Liver (tissue), 8 donors: ENCODE measurements at regions not wholly inside any gene's neighbourhood (a gene's known extent, or its start where the extent isn't known, plus 50 kb on each side); places are given as distances from the start of the nearest gene placed in this dataset.

ENCODE experiments used
- DNase-seq: peaks from one replicate; pipeline ENCODE4 v3.0.0-alpha.2; 2017; ENCODE audit warnings: low spot score
- H3K27ac ChIP-seq, 2 donors: one replicate each; pipeline ENCODE4 v1.7.0; 2013; ENCODE audit warnings: inconsistent platforms in 2 of 2, low read length in 2 of 2, control low read depth in 1 of 2, low read depth in 1 of 2, mild to moderate bottlenecking in 1 of 2
- H3K27me3 ChIP-seq, 4 donors: one replicate each; pipeline versions ENCODE4 v1.6.1 to v1.7.0; 2013; ENCODE audit warnings: low read length in 3 of 4, inconsistent platforms in 1 of 4, mild to moderate bottlenecking in 1 of 4, moderate library complexity in 1 of 4; ENCODE audit not compliant: control insufficient read depth in 4 of 4, insufficient read depth in 4 of 4
- H3K36me3 ChIP-seq, 4 donors: one replicate each; pipeline versions ENCODE4 v1.6.1 to v1.7.0; 2013; ENCODE audit warnings: low read length in 3 of 4, mild to moderate bottlenecking in 3 of 4, low read depth in 1 of 4, moderate library complexity in 1 of 4; ENCODE audit not compliant: control insufficient read depth in 4 of 4, insufficient read depth in 3 of 4
- H3K4me1 ChIP-seq, 4 donors: one replicate each; pipeline versions ENCODE4 v1.6.1 to v1.7.0; 2013; ENCODE audit warnings: low read length in 3 of 4, mild to moderate bottlenecking in 3 of 4, moderate library complexity in 1 of 4; ENCODE audit not compliant: control insufficient read depth in 4 of 4, insufficient read depth in 4 of 4
- H3K4me3 ChIP-seq, 3 donors: one replicate each; pipeline versions ENCODE4 v1.6.1 to v1.7.0; 2013; ENCODE audit warnings: low read length in 3 of 3, control low read depth in 1 of 3, low read depth in 1 of 3, mild to moderate bottlenecking in 1 of 3
- H3K9ac ChIP-seq, 2 donors: one replicate each; pipeline ENCODE4 v1.7.0; 2013; ENCODE audit warnings: low read length in 2 of 2, mild to moderate bottlenecking in 2 of 2, moderate library complexity in 2 of 2, control low read depth in 1 of 2, low read depth in 1 of 2
- H3K9me3 ChIP-seq, 4 donors: one replicate each; pipeline versions ENCODE4 v1.6.1 to v1.7.0; 2013; ENCODE audit warnings: low read length in 3 of 4; ENCODE audit not compliant: control insufficient read depth in 4 of 4
- EGR1 ChIP-seq, 2 donors: IDR thresholded peaks; 2 replicates each; pipeline ENCODE4 v1.6.1; 2016 to 2018; ENCODE audit warnings: antibody characterized with exemption in 2 of 2, low read depth in 2 of 2
- FOXA1 ChIP-seq: IDR thresholded peaks from 2 replicates; pipeline ENCODE4 v1.6.1; 2016; ENCODE audit warnings: antibody characterized with exemption
- GABPA ChIP-seq, 2 donors: IDR thresholded peaks in 1 of 2; conservative IDR thresholded peaks in 1 of 2; 2 replicates each; pipeline ENCODE4 v1.6.1; 2016; ENCODE audit warnings: antibody characterized with exemption in 2 of 2, mild to moderate bottlenecking in 1 of 2, moderate library complexity in 1 of 2
- HNF4A ChIP-seq, 2 donors: conservative IDR thresholded peaks; 2 replicates each; pipeline ENCODE4 v1.6.1; 2016; ENCODE audit warnings: antibody characterized with exemption in 2 of 2, mild to moderate bottlenecking in 2 of 2
- HNF4G ChIP-seq: IDR thresholded peaks from 2 replicates; pipeline ENCODE4 v1.6.1; 2016; ENCODE audit warnings: antibody characterized with exemption
- NR2F2 ChIP-seq: IDR thresholded peaks from 2 replicates; pipeline ENCODE4 v1.6.1; 2016; ENCODE audit warnings: antibody characterized with exemption
- RXRA ChIP-seq, 2 donors: IDR thresholded peaks; 2 replicates each; pipeline ENCODE4 v1.6.1; 2017 to 2018; ENCODE audit warnings: antibody characterized with exemption in 2 of 2, mild to moderate bottlenecking in 1 of 2
- SP1 ChIP-seq: IDR thresholded peaks from 2 replicates; pipeline ENCODE4 v1.6.1; 2018; ENCODE audit warnings: antibody characterized with exemption, mild to moderate bottlenecking
- TAF1 ChIP-seq: conservative IDR thresholded peaks from 2 replicates; pipeline ENCODE4 v1.6.1; 2016; ENCODE audit warnings: antibody characterized with exemption, mild to moderate bottlenecking
- YY1 ChIP-seq: IDR thresholded peaks from 2 replicates; pipeline ENCODE4 v1.6.1; 2016; ENCODE audit warnings: antibody characterized with exemption, mild to moderate bottlenecking
- WGBS: extraction: QIAGEN DNeasy Blood & Tissue Kit; methylation state at CpG from one replicate; pipeline ENCODE4 v1.1.7; 2013; 5-methylcytosine and 5-hydroxymethylcytosine counted together
- TF ChIP-seq, protein P1 (sequence below): IDR thresholded peaks from 2 replicates; pipeline ENCODE4 v1.6.1; 2016; ENCODE audit warnings: antibody characterized with exemption
- TF ChIP-seq, protein P2 (sequence below): fragments of 150-350 bp; IDR thresholded peaks from 2 replicates; pipeline ENCODE4 v1.5.1; 2017; ENCODE audit warnings: improper control_type of control experiment, low read depth, low read length; ENCODE audit not compliant: missing input control
- TF ChIP-seq, protein P3 (sequence below): IDR thresholded peaks from 2 replicates; pipeline ENCODE4 v1.6.1; 2016; ENCODE audit warnings: antibody characterized with exemption, mild to moderate bottlenecking
- TF ChIP-seq, protein P4 (sequence below): IDR thresholded peaks from 2 replicates; pipeline ENCODE4 v1.6.1; 2016; ENCODE audit warnings: antibody characterized with exemption
- donor health status: healthy.
- donor health status: healthy.
- donor health status: healthy.
- donor health status: healthy.
- donor health status: healthy.

DNA sequence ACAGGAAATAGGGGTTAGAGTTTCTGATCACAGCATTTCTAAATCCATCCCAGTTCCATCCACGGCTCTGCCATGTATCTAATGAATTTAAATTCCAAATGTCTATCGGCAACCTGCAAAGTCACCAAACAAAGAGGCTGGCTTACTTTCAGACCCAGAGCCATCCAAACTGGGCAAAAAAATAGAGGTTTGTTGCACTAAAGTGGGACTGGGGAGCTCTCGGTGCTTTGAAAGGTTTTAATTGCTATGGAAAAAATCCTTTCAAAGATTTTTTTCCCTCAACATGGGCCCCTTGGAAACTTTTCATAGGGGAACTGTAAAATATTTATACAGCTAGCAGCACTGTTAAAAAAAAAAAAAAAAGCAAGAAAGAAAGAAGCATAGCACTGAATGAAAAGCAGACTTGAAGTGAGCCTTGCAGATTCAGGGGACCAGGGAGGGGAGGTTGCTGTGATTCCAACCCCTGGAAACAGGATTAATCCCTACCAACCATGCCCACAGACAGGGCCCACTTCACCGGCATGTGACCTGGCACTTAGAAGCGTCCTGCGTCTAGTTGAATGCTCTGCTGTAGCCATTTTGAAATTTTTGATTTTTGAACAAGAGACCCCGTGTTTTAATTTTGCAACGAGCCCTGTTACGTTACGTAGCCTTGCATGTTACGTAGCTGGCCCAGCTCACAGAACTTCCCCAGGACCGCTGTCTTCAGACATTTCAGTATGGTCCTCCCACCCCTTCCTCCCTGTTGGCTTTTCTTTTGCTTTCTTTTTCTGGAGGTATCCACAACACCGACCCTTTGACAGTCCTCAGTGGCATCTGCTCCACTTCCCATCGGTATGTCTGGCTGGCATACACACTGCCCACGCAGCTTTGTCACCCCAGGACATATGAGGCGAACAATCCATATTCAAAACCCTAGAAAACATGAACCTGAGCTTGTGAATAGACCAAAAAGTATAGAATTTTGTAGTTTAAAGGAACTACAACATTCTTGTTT lies 105.3 kb upstream of the NFIB start:
- no peak for DNase-seq
- WGBS: 83% methylated on average over 16 of the region's 16 CpGs
- Histone ChIP-seq H3K9ac (no peak overlapping the region), H3K36me3 (no peaks in the 10 kb centered on the region), H3K9me3 (no peaks in the 10 kb centered on the region), H3K4me1 (no peaks in the 10 kb centered on the region), H3K27ac (no peak overlapping the region), H3K27me3 (no peaks in the 10 kb centered on the region), H3K4me3 (no peak overlapping the region)
- TF ChIP-seq, protein P1, sequence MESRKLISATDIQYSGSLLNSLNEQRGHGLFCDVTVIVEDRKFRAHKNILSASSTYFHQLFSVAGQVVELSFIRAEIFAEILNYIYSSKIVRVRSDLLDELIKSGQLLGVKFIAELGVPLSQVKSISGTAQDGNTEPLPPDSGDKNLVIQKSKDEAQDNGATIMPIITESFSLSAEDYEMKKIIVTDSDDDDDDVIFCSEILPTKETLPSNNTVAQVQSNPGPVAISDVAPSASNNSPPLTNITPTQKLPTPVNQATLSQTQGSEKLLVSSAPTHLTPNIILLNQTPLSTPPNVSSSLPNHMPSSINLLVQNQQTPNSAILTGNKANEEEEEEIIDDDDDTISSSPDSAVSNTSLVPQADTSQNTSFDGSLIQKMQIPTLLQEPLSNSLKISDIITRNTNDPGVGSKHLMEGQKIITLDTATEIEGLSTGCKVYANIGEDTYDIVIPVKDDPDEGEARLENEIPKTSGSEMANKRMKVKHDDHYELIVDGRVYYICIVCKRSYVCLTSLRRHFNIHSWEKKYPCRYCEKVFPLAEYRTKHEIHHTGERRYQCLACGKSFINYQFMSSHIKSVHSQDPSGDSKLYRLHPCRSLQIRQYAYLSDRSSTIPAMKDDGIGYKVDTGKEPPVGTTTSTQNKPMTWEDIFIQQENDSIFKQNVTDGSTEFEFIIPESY: no peak
- TF ChIP-seq HNF4A (conservative IDR thresholded peaks at IDR 0.05) (no peak), NR2F2 (no peak), TAF1 (no peak), SP1 (no peak), YY1 (no peak), RXRA (IDR thresholded peaks at IDR 0.05) (no peak), GABPA (IDR thresholded peaks at IDR 0.05 in 1 of 2, conservative IDR thresholded peaks at IDR 0.05 in 1 of 2) (no peak), FOXA1 (no peak), EGR1 (IDR thresholded peaks at IDR 0.05; ENCODE audit: low read depth in 2 of 2) (no peak), HNF4G (no peak)
- TF ChIP-seq, protein P2, sequence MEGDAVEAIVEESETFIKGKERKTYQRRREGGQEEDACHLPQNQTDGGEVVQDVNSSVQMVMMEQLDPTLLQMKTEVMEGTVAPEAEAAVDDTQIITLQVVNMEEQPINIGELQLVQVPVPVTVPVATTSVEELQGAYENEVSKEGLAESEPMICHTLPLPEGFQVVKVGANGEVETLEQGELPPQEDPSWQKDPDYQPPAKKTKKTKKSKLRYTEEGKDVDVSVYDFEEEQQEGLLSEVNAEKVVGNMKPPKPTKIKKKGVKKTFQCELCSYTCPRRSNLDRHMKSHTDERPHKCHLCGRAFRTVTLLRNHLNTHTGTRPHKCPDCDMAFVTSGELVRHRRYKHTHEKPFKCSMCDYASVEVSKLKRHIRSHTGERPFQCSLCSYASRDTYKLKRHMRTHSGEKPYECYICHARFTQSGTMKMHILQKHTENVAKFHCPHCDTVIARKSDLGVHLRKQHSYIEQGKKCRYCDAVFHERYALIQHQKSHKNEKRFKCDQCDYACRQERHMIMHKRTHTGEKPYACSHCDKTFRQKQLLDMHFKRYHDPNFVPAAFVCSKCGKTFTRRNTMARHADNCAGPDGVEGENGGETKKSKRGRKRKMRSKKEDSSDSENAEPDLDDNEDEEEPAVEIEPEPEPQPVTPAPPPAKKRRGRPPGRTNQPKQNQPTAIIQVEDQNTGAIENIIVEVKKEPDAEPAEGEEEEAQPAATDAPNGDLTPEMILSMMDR: no peak
- TF ChIP-seq, protein P3, sequence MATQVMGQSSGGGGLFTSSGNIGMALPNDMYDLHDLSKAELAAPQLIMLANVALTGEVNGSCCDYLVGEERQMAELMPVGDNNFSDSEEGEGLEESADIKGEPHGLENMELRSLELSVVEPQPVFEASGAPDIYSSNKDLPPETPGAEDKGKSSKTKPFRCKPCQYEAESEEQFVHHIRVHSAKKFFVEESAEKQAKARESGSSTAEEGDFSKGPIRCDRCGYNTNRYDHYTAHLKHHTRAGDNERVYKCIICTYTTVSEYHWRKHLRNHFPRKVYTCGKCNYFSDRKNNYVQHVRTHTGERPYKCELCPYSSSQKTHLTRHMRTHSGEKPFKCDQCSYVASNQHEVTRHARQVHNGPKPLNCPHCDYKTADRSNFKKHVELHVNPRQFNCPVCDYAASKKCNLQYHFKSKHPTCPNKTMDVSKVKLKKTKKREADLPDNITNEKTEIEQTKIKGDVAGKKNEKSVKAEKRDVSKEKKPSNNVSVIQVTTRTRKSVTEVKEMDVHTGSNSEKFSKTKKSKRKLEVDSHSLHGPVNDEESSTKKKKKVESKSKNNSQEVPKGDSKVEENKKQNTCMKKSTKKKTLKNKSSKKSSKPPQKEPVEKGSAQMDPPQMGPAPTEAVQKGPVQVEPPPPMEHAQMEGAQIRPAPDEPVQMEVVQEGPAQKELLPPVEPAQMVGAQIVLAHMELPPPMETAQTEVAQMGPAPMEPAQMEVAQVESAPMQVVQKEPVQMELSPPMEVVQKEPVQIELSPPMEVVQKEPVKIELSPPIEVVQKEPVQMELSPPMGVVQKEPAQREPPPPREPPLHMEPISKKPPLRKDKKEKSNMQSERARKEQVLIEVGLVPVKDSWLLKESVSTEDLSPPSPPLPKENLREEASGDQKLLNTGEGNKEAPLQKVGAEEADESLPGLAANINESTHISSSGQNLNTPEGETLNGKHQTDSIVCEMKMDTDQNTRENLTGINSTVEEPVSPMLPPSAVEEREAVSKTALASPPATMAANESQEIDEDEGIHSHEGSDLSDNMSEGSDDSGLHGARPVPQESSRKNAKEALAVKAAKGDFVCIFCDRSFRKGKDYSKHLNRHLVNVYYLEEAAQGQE: no peak
- TF ChIP-seq, protein P4, sequence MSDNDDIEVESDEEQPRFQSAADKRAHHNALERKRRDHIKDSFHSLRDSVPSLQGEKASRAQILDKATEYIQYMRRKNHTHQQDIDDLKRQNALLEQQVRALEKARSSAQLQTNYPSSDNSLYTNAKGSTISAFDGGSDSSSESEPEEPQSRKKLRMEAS: no peak
